ENCODE measurements at regions not wholly inside any gene's neighbourhood (a gene's known extent, or its start where the extent isn't known, plus 50 kb on each side); places are given as distances from the start of the nearest gene placed in this dataset.

DNA sequence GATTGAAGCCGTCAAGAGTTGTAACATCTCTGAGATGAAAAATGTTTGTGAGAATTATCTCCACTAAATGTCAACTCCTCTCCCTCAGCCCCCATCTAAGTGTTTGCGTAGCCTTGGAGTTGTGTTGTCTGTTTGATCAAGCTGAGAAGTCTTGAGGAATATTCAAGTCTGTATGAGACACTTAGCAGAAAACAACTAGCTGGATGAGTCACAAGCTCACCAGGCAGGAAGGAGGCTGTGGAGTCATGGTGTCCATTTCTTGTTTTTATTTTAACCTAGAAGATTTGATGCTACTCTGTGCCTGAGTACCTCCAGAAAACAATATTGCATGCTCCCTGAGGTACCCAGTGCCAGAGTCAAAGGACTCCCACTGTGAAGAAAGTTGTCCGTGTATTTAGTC, 211.6 kb upstream of the PLXNA2 start:
- Histone ChIP-seq H3K4me2 (no peak overlapping the region), H3K36me3 (ENCODE audit: insufficient read depth) (no peaks in the 10 kb centered on the region), H3K4me1 (ENCODE audit: insufficient read depth) (no peaks in the 10 kb centered on the region), H3K79me2 (replicated peaks; ENCODE audit: insufficient read depth) (no peaks in the 10 kb centered on the region), H3K27ac (ENCODE audit: low read depth) (no peak overlapping the region), H3K9me2 (ENCODE audit: insufficient read depth) (0 out of 2 replicates have a peak, but pooled peaks cover 9% of the 10 kb centered on the region), H3K4me3 (no peak overlapping the region), H4K20me1 (replicated peaks; ENCODE audit: insufficient read depth) (no peaks in the 10 kb centered on the region), H3F3A (replicated peaks; ENCODE audit: low read depth) (no peaks in the 10 kb centered on the region), H2AFZ (no peak overlapping the region), H3K27me3 (ENCODE audit: insufficient read depth) (no peaks in the 10 kb centered on the region)
- DNase-seq (ENCODE audit: low spot score) (no peak), ATAC-seq (no peak)
- H3K9me3 Mint-ChIP-seq, result no peaks in the 10 kb centered on the region
- peaks cover 3% of the 10 kb centered on the region for H3K27me3 Mint-ChIP-seq (ENCODE audit: insufficient read depth, low read depth, poor library complexity)
- TF ChIP-seq POLR2AphosphoS5 (IDR thresholded peaks at IDR 0.05; ENCODE audit: low read depth), result no peak
- TF ChIP-seq, protein P1, sequence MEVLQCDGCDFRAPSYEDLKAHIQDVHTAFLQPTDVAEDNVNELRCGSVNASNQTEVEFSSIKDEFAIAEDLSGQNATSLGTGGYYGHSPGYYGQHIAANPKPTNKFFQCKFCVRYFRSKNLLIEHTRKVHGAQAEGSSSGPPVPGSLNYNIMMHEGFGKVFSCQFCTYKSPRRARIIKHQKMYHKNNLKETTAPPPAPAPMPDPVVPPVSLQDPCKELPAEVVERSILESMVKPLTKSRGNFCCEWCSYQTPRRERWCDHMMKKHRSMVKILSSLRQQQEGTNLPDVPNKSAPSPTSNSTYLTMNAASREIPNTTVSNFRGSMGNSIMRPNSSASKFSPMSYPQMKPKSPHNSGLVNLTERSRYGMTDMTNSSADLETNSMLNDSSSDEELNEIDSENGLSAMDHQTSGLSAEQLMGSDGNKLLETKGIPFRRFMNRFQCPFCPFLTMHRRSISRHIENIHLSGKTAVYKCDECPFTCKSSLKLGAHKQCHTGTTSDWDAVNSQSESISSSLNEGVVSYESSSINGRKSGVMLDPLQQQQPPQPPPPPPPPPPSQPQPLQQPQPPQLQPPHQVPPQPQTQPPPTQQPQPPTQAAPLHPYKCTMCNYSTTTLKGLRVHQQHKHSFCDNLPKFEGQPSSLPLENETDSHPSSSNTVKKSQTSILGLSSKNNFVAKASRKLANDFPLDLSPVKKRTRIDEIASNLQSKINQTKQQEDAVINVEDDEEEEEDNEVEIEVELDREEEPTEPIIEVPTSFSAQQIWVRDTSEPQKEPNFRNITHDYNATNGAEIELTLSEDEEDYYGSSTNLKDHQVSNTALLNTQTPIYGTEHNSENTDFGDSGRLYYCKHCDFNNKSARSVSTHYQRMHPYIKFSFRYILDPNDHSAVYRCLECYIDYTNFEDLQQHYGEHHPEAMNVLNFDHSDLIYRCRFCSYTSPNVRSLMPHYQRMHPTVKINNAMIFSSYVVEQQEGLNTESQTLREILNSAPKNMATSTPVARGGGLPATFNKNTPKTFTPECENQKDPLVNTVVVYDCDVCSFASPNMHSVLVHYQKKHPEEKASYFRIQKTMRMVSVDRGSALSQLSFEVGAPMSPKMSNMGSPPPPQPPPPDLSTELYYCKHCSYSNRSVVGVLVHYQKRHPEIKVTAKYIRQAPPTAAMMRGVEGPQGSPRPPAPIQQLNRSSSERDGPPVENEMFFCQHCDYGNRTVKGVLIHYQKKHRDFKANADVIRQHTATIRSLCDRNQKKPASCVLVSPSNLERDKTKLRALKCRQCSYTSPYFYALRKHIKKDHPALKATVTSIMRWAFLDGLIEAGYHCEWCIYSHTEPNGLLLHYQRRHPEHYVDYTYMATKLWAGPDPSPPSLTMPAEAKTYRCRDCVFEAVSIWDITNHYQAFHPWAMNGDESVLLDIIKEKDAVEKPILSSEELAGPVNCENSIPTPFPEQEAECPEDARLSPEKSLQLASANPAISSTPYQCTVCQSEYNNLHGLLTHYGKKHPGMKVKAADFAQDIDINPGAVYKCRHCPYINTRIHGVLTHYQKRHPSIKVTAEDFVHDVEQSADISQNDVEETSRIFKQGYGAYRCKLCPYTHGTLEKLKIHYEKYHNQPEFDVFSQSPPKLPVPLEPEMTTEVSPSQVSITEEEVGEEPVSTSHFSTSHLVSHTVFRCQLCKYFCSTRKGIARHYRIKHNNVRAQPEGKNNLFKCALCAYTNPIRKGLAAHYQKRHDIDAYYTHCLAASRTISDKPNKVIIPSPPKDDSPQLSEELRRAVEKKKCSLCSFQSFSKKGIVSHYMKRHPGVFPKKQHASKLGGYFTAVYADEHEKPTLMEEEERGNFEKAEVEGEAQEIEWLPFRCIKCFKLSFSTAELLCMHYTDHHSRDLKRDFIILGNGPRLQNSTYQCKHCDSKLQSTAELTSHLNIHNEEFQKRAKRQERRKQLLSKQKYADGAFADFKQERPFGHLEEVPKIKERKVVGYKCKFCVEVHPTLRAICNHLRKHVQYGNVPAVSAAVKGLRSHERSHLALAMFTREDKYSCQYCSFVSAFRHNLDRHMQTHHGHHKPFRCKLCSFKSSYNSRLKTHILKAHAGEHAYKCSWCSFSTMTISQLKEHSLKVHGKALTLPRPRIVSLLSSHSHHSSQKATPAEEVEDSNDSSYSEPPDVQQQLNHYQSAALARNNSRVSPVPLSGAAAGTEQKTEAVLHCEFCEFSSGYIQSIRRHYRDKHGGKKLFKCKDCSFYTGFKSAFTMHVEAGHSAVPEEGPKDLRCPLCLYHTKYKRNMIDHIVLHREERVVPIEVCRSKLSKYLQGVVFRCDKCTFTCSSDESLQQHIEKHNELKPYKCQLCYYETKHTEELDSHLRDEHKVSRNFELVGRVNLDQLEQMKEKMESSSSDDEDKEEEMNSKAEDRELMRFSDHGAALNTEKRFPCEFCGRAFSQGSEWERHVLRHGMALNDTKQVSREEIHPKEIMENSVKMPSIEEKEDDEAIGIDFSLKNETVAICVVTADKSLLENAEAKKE (CRISPR knock-in tag; IDR thresholded peaks at IDR 0.05), result no peak
- no peak for TF ChIP-seq JUNB (IDR thresholded peaks at IDR 0.05; ENCODE audit: unreplicated experiment)
- TF ChIP-seq, protein P2, sequence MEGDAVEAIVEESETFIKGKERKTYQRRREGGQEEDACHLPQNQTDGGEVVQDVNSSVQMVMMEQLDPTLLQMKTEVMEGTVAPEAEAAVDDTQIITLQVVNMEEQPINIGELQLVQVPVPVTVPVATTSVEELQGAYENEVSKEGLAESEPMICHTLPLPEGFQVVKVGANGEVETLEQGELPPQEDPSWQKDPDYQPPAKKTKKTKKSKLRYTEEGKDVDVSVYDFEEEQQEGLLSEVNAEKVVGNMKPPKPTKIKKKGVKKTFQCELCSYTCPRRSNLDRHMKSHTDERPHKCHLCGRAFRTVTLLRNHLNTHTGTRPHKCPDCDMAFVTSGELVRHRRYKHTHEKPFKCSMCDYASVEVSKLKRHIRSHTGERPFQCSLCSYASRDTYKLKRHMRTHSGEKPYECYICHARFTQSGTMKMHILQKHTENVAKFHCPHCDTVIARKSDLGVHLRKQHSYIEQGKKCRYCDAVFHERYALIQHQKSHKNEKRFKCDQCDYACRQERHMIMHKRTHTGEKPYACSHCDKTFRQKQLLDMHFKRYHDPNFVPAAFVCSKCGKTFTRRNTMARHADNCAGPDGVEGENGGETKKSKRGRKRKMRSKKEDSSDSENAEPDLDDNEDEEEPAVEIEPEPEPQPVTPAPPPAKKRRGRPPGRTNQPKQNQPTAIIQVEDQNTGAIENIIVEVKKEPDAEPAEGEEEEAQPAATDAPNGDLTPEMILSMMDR (conservative IDR thresholded peaks at IDR 0.05; ENCODE audit: low read depth in 2 of 2), result no peak
- TF ChIP-seq, protein P3, sequence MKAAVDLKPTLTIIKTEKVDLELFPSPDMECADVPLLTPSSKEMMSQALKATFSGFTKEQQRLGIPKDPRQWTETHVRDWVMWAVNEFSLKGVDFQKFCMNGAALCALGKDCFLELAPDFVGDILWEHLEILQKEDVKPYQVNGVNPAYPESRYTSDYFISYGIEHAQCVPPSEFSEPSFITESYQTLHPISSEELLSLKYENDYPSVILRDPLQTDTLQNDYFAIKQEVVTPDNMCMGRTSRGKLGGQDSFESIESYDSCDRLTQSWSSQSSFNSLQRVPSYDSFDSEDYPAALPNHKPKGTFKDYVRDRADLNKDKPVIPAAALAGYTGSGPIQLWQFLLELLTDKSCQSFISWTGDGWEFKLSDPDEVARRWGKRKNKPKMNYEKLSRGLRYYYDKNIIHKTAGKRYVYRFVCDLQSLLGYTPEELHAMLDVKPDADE (IDR thresholded peaks at IDR 0.05), result no peak
- no peak for TF ChIP-seq STAT1 (IDR thresholded peaks at IDR 0.05; ENCODE audit: unreplicated experiment)
- no peak for TF ChIP-seq NANOG (IDR thresholded peaks at IDR 0.05; ENCODE audit: borderline replicate concordance)
- no peak for TF ChIP-seq ZNF114 (CRISPR knock-in tag; IDR thresholded peaks at IDR 0.05)
- TF ChIP-seq ZNF331 (CRISPR knock-in tag; IDR thresholded peaks at IDR 0.05; ENCODE audit: low read depth), result no peak
- TF ChIP-seq, protein P4, sequence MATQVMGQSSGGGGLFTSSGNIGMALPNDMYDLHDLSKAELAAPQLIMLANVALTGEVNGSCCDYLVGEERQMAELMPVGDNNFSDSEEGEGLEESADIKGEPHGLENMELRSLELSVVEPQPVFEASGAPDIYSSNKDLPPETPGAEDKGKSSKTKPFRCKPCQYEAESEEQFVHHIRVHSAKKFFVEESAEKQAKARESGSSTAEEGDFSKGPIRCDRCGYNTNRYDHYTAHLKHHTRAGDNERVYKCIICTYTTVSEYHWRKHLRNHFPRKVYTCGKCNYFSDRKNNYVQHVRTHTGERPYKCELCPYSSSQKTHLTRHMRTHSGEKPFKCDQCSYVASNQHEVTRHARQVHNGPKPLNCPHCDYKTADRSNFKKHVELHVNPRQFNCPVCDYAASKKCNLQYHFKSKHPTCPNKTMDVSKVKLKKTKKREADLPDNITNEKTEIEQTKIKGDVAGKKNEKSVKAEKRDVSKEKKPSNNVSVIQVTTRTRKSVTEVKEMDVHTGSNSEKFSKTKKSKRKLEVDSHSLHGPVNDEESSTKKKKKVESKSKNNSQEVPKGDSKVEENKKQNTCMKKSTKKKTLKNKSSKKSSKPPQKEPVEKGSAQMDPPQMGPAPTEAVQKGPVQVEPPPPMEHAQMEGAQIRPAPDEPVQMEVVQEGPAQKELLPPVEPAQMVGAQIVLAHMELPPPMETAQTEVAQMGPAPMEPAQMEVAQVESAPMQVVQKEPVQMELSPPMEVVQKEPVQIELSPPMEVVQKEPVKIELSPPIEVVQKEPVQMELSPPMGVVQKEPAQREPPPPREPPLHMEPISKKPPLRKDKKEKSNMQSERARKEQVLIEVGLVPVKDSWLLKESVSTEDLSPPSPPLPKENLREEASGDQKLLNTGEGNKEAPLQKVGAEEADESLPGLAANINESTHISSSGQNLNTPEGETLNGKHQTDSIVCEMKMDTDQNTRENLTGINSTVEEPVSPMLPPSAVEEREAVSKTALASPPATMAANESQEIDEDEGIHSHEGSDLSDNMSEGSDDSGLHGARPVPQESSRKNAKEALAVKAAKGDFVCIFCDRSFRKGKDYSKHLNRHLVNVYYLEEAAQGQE (IDR thresholded peaks at IDR 0.05; ENCODE audit: unreplicated experiment), result no peak
- TF ChIP-seq CREB1 (CRISPR knock-in tag; IDR thresholded peaks at IDR 0.05; ENCODE audit: low read depth), result no peak
- TF ChIP-seq EZH2 (IDR thresholded peaks at IDR 0.05; ENCODE audit: low read depth, unreplicated experiment), result no peak
- no peak for TF ChIP-seq EZH2phosphoT487 (IDR thresholded peaks at IDR 0.05; ENCODE audit: unreplicated experiment)
- no peak overlapping the region for H3K4me3 Mint-ChIP-seq
- H3K4me1 Mint-ChIP-seq, result no peaks in the 10 kb centered on the region
- H3K36me3 Mint-ChIP-seq (ENCODE audit: low read depth), result no peaks in the 10 kb centered on the region
- H3K27ac Mint-ChIP-seq, result no peak overlapping the region

Measured in GM23338 (cell line).